Mucosa of rectum (tissue), 2 donors: ENCODE measurements at regions not wholly inside any gene's neighbourhood (a gene's known extent, or its start where the extent isn't known, plus 50 kb on each side); places are given as distances from the start of the nearest gene placed in this dataset.

Experiments used
- H3K27ac ChIP-seq, 2 donors: one replicate each; pipeline ENCODE4 v1.7.0; 2013; ENCODE audit warnings: inconsistent platforms in 2 of 2, low read depth in 2 of 2, low read length in 2 of 2
- H3K27me3 ChIP-seq, 2 donors: one replicate each; pipeline ENCODE4 v1.7.0; 2013; ENCODE audit warnings: low read length in 2 of 2; ENCODE audit not compliant: control insufficient read depth in 2 of 2, insufficient read depth in 2 of 2
- H3K36me3 ChIP-seq, 2 donors: one replicate each; pipeline ENCODE4 v1.7.0; 2013; ENCODE audit warnings: low read length in 2 of 2; ENCODE audit not compliant: control insufficient read depth in 2 of 2, insufficient read depth in 2 of 2
- H3K4me1 ChIP-seq, 2 donors: one replicate each; pipeline ENCODE4 v1.7.0; 2013; ENCODE audit warnings: low read length in 2 of 2, mild to moderate bottlenecking in 1 of 2; ENCODE audit not compliant: control insufficient read depth in 2 of 2, insufficient read depth in 2 of 2
- H3K4me3 ChIP-seq, 2 donors: one replicate each; pipeline ENCODE4 v1.7.0; 2013; ENCODE audit warnings: low read length in 2 of 2
- H3K9ac ChIP-seq, 2 donors: one replicate each; pipeline ENCODE4 v1.7.0; 2013; ENCODE audit warnings: low read length in 2 of 2, low read depth in 1 of 2, mild to moderate bottlenecking in 1 of 2
- H3K9me3 ChIP-seq, 2 donors: one replicate each; pipeline ENCODE4 v1.7.0; 2013; ENCODE audit warnings: low read length in 2 of 2; ENCODE audit not compliant: control insufficient read depth in 2 of 2
- donor health status: healthy.
- donor health status: Normal muscosa, but diverticular disease.

GRCh38 chr6:22008248-22008836, 288.5 kb downstream of the PRL start:
- H3K4me3 ChIP-seq, result no peak overlapping the region
- no peak overlapping the region for H3K27ac ChIP-seq
- no peaks in the 10 kb centered on the region for H3K27me3 ChIP-seq
- no peak overlapping the region for H3K9ac ChIP-seq
- H3K9me3 ChIP-seq, result no peaks in the 10 kb centered on the region
- H3K4me1 ChIP-seq, result no peaks in the 10 kb centered on the region
- H3K36me3 ChIP-seq, result no peaks in the 10 kb centered on the region

GRCh38 chr6:22010102-22010501, 286.7 kb downstream of the PRL start:
- no peak overlapping the region for H3K27ac ChIP-seq
- H3K4me3 ChIP-seq, result no peak overlapping the region
- no peaks in the 10 kb centered on the region for H3K4me1 ChIP-seq
- H3K9ac ChIP-seq, result no peak overlapping the region
- no peaks in the 10 kb centered on the region for H3K27me3 ChIP-seq
- no peaks in the 10 kb centered on the region for H3K9me3 ChIP-seq
- no peaks in the 10 kb centered on the region for H3K36me3 ChIP-seq

- Histone ChIP-seq H3K9ac (no peak overlapping the region), H3K4me1 (no peaks in the 10 kb centered on the region), H3K27me3 (no peaks in the 10 kb centered on the region), H3K9me3 (no peaks in the 10 kb centered on the region), H3K36me3 (no peaks in the 10 kb centered on the region), H3K27ac (no peak overlapping the region), H3K4me3 (no peak overlapping the region)
Observed at GRCh38 chr6:22015216-22015615, 281.6 kb downstream of the PRL start.

- Histone ChIP-seq H3K9me3 (no peaks in the 10 kb centered on the region), H3K4me1 (no peaks in the 10 kb centered on the region), H3K4me3 (no peak overlapping the region), H3K27ac (no peak overlapping the region), H3K27me3 (no peaks in the 10 kb centered on the region), H3K9ac (no peak overlapping the region), H3K36me3 (no peaks in the 10 kb centered on the region)
Observed at GRCh38 chr6:22015944-22016343, 280.9 kb downstream of the PRL start.

GRCh38 chr6:22017272-22017671, 279.6 kb downstream of the PRL start:
- H3K9ac ChIP-seq, result no peak overlapping the region
- H3K36me3 ChIP-seq, result no peaks in the 10 kb centered on the region
- H3K9me3 ChIP-seq, result no peaks in the 10 kb centered on the region
- H3K27me3 ChIP-seq, result no peaks in the 10 kb centered on the region
- H3K4me3 ChIP-seq, result no peak overlapping the region
- no peak overlapping the region for H3K27ac ChIP-seq
- no peaks in the 10 kb centered on the region for H3K4me1 ChIP-seq

- H3K4me3 ChIP-seq, result no peak overlapping the region
- H3K4me1 ChIP-seq, result no peaks in the 10 kb centered on the region
- no peak overlapping the region for H3K27ac ChIP-seq
- no peaks in the 10 kb centered on the region for H3K36me3 ChIP-seq
- no peaks in the 10 kb centered on the region for H3K27me3 ChIP-seq
- no peak overlapping the region for H3K9ac ChIP-seq
- no peaks in the 10 kb centered on the region for H3K9me3 ChIP-seq
Observed at GRCh38 chr6:22017766-22018165, 279.1 kb downstream of the PRL start.

- no peak overlapping the region for H3K27ac ChIP-seq
- no peak overlapping the region for H3K4me3 ChIP-seq
- no peaks in the 10 kb centered on the region for H3K36me3 ChIP-seq
- no peak overlapping the region for H3K9ac ChIP-seq
- no peaks in the 10 kb centered on the region for H3K9me3 ChIP-seq
- H3K27me3 ChIP-seq, result no peaks in the 10 kb centered on the region
- H3K4me1 ChIP-seq, result no peaks in the 10 kb centered on the region
Observed at GRCh38 chr6:22019857-22020256, 277.0 kb downstream of the PRL start.

GRCh38 chr6:22020299-22021003, 276.4 kb downstream of the PRL start:
- H3K4me3 ChIP-seq, result no peak overlapping the region
- no peaks in the 10 kb centered on the region for H3K27me3 ChIP-seq
- H3K9ac ChIP-seq, result no peak overlapping the region
- no peaks in the 10 kb centered on the region for H3K36me3 ChIP-seq
- H3K27ac ChIP-seq, result no peak overlapping the region
- no peaks in the 10 kb centered on the region for H3K4me1 ChIP-seq
- H3K9me3 ChIP-seq, result no peaks in the 10 kb centered on the region

GRCh38 chr6:22021966-22022365, 274.9 kb downstream of the PRL start:
- no peaks in the 10 kb centered on the region for H3K27me3 ChIP-seq
- H3K4me1 ChIP-seq, result no peaks in the 10 kb centered on the region
- H3K36me3 ChIP-seq, result no peaks in the 10 kb centered on the region
- H3K9ac ChIP-seq, result no peak overlapping the region
- no peak overlapping the region for H3K27ac ChIP-seq
- no peaks in the 10 kb centered on the region for H3K9me3 ChIP-seq
- H3K4me3 ChIP-seq, result no peak overlapping the region

- no peaks in the 10 kb centered on the region for H3K4me1 ChIP-seq
- H3K27me3 ChIP-seq, result no peaks in the 10 kb centered on the region
- no peaks in the 10 kb centered on the region for H3K9me3 ChIP-seq
- no peak overlapping the region for H3K4me3 ChIP-seq
- H3K36me3 ChIP-seq, result no peaks in the 10 kb centered on the region
- no peak overlapping the region for H3K9ac ChIP-seq
- H3K27ac ChIP-seq, result no peak overlapping the region
Observed at GRCh38 chr6:22023937-22024336, 272.9 kb downstream of the PRL start.
